ENCODE measurements at regions not wholly inside any gene's neighbourhood (a gene's known extent, or its start where the extent isn't known, plus 50 kb on each side); places are given as distances from the start of the nearest gene placed in this dataset.

DNA sequence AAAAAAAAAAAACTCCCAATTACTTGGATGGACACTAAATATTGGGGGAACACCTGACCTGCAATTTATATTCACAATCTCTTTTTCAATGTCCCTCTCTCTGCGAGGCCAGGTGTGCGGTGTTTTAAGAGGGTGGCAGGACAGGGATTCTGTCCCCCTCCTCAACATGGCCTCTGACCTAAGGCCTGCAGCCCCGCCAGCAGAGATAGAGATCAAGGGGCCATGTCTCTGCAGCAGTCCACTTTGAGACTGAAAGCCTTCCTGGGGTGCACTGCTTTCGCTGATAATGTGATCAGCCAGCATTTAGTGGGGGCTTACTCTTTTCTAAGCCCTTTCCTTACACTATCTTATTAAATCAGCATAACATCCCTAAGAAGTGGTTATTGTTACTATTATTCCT is 419.9 kb downstream of the OCA2 start:
- H3K4me3 Mint-ChIP-seq: no peak overlapping the region
- H3K36me3 ChIP-seq (ENCODE audit: control insufficient read depth, insufficient read depth, low read length): no peaks in the 10 kb centered on the region
- H3K4me3 ChIP-seq (ENCODE audit: low read depth, low read length): no peak overlapping the region
- H3K9me3 Mint-ChIP-seq: peaks cover 0 to 7% (median 0%) of the 10 kb centered on the region in 7 donors
- no peak for ATAC-seq (ENCODE audit: low read depth in 2 of 2)
- no peak overlapping the region for H3K27ac Mint-ChIP-seq
- no peaks in the 10 kb centered on the region for H3K36me3 Mint-ChIP-seq
- H3K4me1 ChIP-seq (ENCODE audit: control insufficient read depth, insufficient read depth, low read length, poor library complexity, severe bottlenecking): no peaks in the 10 kb centered on the region
- H3K9me3 ChIP-seq (ENCODE audit: control insufficient read depth in 2 of 2, low read length in 2 of 2): no peaks in the 10 kb centered on the region
- no peak for DNase-seq
- no peaks in the 10 kb centered on the region for H3K27me3 Mint-ChIP-seq
- H3K4me1 Mint-ChIP-seq: no peaks in the 10 kb centered on the region
- H3K27me3 ChIP-seq (ENCODE audit: control insufficient read depth, insufficient read depth, low read length): no peaks in the 10 kb centered on the region
- no peak overlapping the region for H3K27ac ChIP-seq (ENCODE audit: insufficient read depth, low read length, poor library complexity, severe bottlenecking)

GRCh38 chr15:27677951-27678350 is 421.2 kb downstream of the OCA2 start:
- peaks cover 0 to 8% (median 0%) of the 10 kb centered on the region in 7 donors for H3K9me3 Mint-ChIP-seq
- no peak for ATAC-seq (ENCODE audit: low read depth in 2 of 2)

GRCh38 chr15:27676647-27677046 is 422.5 kb downstream of the OCA2 start:
- Mint-ChIP-seq H3K9me3 (peaks cover 0 to 11% (median 0%) of the 10 kb centered on the region in 7 donors), H3K4me1 (no peaks in the 10 kb centered on the region), H3K27ac (no peak overlapping the region), H3K27me3 (no peaks in the 10 kb centered on the region), H3K4me3 (no peak overlapping the region), H3K36me3 (no peaks in the 10 kb centered on the region)
- H3K9me3 ChIP-seq (ENCODE audit: control insufficient read depth in 2 of 2, low read length in 2 of 2): no peaks in the 10 kb centered on the region
- no peak overlapping the region for H3K4me3 ChIP-seq (ENCODE audit: low read depth, low read length)
- no peak overlapping the region for H3K27ac ChIP-seq (ENCODE audit: insufficient read depth, low read length, poor library complexity, severe bottlenecking)
- H3K36me3 ChIP-seq (ENCODE audit: control insufficient read depth, insufficient read depth, low read length): no peaks in the 10 kb centered on the region
- ATAC-seq (ENCODE audit: low read depth in 2 of 2) (no peak), DNase-seq (no peak)
- no peaks in the 10 kb centered on the region for H3K27me3 ChIP-seq (ENCODE audit: control insufficient read depth, insufficient read depth, low read length)
- no peaks in the 10 kb centered on the region for H3K4me1 ChIP-seq (ENCODE audit: control insufficient read depth, insufficient read depth, low read length, poor library complexity, severe bottlenecking)

More at GRCh38 chr15:27677951-27678350, 421.2 kb downstream of the OCA2 start:
- H3K4me3 Mint-ChIP-seq: no peak overlapping the region
- Histone ChIP-seq H3K4me1 (ENCODE audit: control insufficient read depth, insufficient read depth, low read length, poor library complexity, severe bottlenecking) (no peaks in the 10 kb centered on the region), H3K27me3 (ENCODE audit: control insufficient read depth, insufficient read depth, low read length) (no peaks in the 10 kb centered on the region), H3K36me3 (ENCODE audit: control insufficient read depth, insufficient read depth, low read length) (no peaks in the 10 kb centered on the region), H3K27ac (ENCODE audit: insufficient read depth, low read length, poor library complexity, severe bottlenecking) (no peak overlapping the region), H3K4me3 (ENCODE audit: low read depth, low read length) (no peak overlapping the region), H3K9me3 (ENCODE audit: control insufficient read depth in 2 of 2, low read length in 2 of 2) (no peaks in the 10 kb centered on the region)
- no peaks in the 10 kb centered on the region for H3K27me3 Mint-ChIP-seq
- DNase-seq: no peak
- no peak overlapping the region for H3K27ac Mint-ChIP-seq
- no peaks in the 10 kb centered on the region for H3K4me1 Mint-ChIP-seq
- H3K36me3 Mint-ChIP-seq: no peaks in the 10 kb centered on the region

GRCh38 chr15:27675571-27675970 is 423.5 kb downstream of the OCA2 start:
- H3K4me3 Mint-ChIP-seq: no peak overlapping the region
- H3K9me3 ChIP-seq (ENCODE audit: control insufficient read depth in 2 of 2, low read length in 2 of 2): no peaks in the 10 kb centered on the region
- no peaks in the 10 kb centered on the region for H3K27me3 Mint-ChIP-seq
- H3K4me3 ChIP-seq (ENCODE audit: low read depth, low read length): no peak overlapping the region
- H3K9me3 Mint-ChIP-seq: peaks cover 0 to 11% (median 2%) of the 10 kb centered on the region in 7 donors
- H3K36me3 ChIP-seq (ENCODE audit: control insufficient read depth, insufficient read depth, low read length): no peaks in the 10 kb centered on the region
- H3K27me3 ChIP-seq (ENCODE audit: control insufficient read depth, insufficient read depth, low read length): no peaks in the 10 kb centered on the region
- DNase-seq: no peak
- no peaks in the 10 kb centered on the region for H3K4me1 ChIP-seq (ENCODE audit: control insufficient read depth, insufficient read depth, low read length, poor library complexity, severe bottlenecking)
- no peaks in the 10 kb centered on the region for H3K36me3 Mint-ChIP-seq
- H3K27ac Mint-ChIP-seq: no peak overlapping the region
- no peak for ATAC-seq (ENCODE audit: low read depth in 2 of 2)
- H3K4me1 Mint-ChIP-seq: no peaks in the 10 kb centered on the region
- H3K27ac ChIP-seq (ENCODE audit: insufficient read depth, low read length, poor library complexity, severe bottlenecking): no peak overlapping the region

DNA sequence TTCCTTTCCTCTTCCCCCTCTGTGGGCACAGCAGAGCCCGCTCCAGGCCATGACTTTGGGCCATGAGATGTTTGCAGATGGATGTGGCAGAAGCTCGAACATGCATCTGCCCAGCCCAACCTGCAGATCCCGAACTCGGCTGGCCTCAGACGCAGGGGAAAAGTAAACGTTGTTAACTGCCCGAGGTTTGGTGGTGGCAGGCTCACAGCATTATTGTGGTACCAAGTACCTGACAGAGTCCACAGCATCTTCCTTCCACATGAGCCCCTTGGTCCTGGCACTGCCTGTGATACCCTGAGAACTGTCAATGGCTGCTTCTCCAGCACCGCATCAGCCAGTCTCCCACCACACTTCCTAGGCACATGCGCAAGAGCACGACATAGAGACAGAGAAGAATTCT is 424.3 kb downstream of the OCA2 start:
- Mint-ChIP-seq H3K9me3 (peaks cover 0 to 11% (median 2%) of the 10 kb centered on the region in 7 donors), H3K4me3 (no peak overlapping the region), H3K36me3 (no peaks in the 10 kb centered on the region), H3K27ac (no peak overlapping the region), H3K4me1 (no peaks in the 10 kb centered on the region), H3K27me3 (no peaks in the 10 kb centered on the region)
- no peak overlapping the region for H3K27ac ChIP-seq (ENCODE audit: insufficient read depth, low read length, poor library complexity, severe bottlenecking)
- no peaks in the 10 kb centered on the region for H3K4me1 ChIP-seq (ENCODE audit: control insufficient read depth, insufficient read depth, low read length, poor library complexity, severe bottlenecking)
- ATAC-seq (ENCODE audit: low read depth in 2 of 2) (no peak), DNase-seq (no peak)
- H3K27me3 ChIP-seq (ENCODE audit: control insufficient read depth, insufficient read depth, low read length): no peaks in the 10 kb centered on the region
- H3K4me3 ChIP-seq (ENCODE audit: low read depth, low read length): no peak overlapping the region
- no peaks in the 10 kb centered on the region for H3K36me3 ChIP-seq (ENCODE audit: control insufficient read depth, insufficient read depth, low read length)
- H3K9me3 ChIP-seq (ENCODE audit: control insufficient read depth in 2 of 2, low read length in 2 of 2): peaks cover 0 to 2% of the 10 kb centered on the region in 2 experiments

DNA sequence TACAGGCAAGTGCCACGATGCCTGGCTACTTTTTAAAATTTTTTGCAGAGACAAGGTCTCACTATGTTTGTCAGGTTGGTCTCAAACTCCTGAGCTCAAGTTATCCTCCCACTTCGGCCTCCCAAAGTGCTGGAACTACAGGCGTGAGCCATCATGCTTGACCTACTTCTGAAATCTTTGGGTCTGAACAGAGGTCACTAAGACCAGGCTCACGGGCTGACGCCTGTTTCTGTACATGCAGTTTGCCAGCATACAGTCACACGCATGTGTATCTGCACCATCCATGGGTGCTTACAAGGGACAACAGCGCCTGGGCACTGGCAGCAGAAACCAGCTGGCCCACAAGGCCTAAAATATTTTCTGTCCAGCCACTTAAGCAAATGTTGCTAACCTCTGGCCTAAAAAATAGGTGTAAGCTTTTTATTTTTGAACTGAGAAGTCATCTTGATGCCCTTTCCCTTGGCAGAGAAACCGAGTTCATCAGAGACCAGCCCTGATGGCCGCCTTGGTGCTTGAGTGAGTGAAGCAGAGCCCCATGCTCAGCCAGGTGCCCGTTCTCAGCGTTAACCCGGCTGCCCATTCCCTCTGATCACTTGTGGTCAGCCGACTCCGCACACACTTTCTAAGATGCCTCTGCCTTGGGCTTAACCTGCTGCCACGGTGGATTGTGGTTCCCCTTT is 425.2 kb downstream of the OCA2 start:
- no peaks in the 10 kb centered on the region for H3K27me3 ChIP-seq (ENCODE audit: control insufficient read depth, insufficient read depth, low read length)
- Mint-ChIP-seq H3K27me3 (no peaks in the 10 kb centered on the region), H3K4me1 (no peaks in the 10 kb centered on the region), H3K27ac (no peak overlapping the region), H3K9me3 (peaks cover 0 to 11% (median 4%) of the 10 kb centered on the region in 7 donors), H3K36me3 (no peaks in the 10 kb centered on the region), H3K4me3 (no peak overlapping the region)
- peaks cover 0 to 3% of the 10 kb centered on the region in 2 experiments for H3K9me3 ChIP-seq (ENCODE audit: control insufficient read depth in 2 of 2, low read length in 2 of 2)
- no peak for DNase-seq
- H3K27ac ChIP-seq (ENCODE audit: insufficient read depth, low read length, poor library complexity, severe bottlenecking): no peak overlapping the region
- no peak overlapping the region for H3K4me3 ChIP-seq (ENCODE audit: low read depth, low read length)
- no peaks in the 10 kb centered on the region for H3K4me1 ChIP-seq (ENCODE audit: control insufficient read depth, insufficient read depth, low read length, poor library complexity, severe bottlenecking)
- no peaks in the 10 kb centered on the region for H3K36me3 ChIP-seq (ENCODE audit: control insufficient read depth, insufficient read depth, low read length)
- no peak for ATAC-seq (ENCODE audit: low read depth in 2 of 2)

GRCh38 chr15:27672537-27672936 is 426.6 kb downstream of the OCA2 start:
- Mint-ChIP-seq H3K36me3 (no peaks in the 10 kb centered on the region), H3K9me3 (peaks cover 0 to 8% (median 2%) of the 10 kb centered on the region in 7 donors), H3K27me3 (no peaks in the 10 kb centered on the region), H3K4me3 (no peak overlapping the region), H3K4me1 (no peaks in the 10 kb centered on the region), H3K27ac (no peak overlapping the region)
- Histone ChIP-seq H3K9me3 (ENCODE audit: control insufficient read depth in 2 of 2, low read length in 2 of 2) (peaks cover 0 to 3% of the 10 kb centered on the region in 2 experiments), H3K36me3 (ENCODE audit: control insufficient read depth, insufficient read depth, low read length) (no peaks in the 10 kb centered on the region), H3K27ac (ENCODE audit: insufficient read depth, low read length, poor library complexity, severe bottlenecking) (no peak overlapping the region), H3K27me3 (ENCODE audit: control insufficient read depth, insufficient read depth, low read length) (no peaks in the 10 kb centered on the region), H3K4me3 (ENCODE audit: low read depth, low read length) (no peak overlapping the region), H3K4me1 (ENCODE audit: control insufficient read depth, insufficient read depth, low read length, poor library complexity, severe bottlenecking) (no peaks in the 10 kb centered on the region)
- ATAC-seq (ENCODE audit: low read depth in 2 of 2) (no peak), DNase-seq (no peak)

DNA sequence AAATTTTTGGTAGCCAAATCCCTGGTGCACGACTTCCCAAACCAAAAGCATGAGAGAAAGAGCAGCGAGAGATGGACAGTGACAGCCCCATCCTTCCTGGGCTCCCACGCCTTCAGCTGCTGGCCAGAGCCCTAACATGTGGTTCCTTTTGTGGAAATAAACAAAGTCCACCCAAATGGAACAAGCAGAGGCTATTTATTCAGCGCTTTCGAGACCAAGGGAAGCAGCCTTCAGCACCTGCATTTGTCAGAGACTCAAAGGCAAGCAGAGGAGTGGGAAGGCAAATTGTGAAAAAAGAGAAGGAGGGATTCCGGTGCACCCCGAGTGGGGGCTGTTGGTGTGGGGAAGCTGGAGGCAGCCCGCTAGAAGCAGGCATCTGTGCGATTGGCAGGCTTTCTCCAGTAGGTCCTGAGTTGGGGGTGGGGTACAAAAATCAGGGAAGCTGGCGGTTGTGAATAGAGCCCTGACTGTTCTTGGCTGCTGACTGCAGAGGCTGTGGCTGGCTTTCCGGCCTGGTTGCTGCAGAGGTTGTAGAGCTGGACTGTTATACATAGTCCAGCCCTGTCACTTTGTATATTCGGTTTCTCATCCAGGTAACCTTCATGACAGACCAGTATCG is 427.2 kb downstream of the OCA2 start:
- no peaks in the 10 kb centered on the region for H3K36me3 Mint-ChIP-seq

More for the DNA sequence above, 427.2 kb downstream of the OCA2 start:
- no peak overlapping the region for H3K27ac ChIP-seq (ENCODE audit: insufficient read depth, low read length, poor library complexity, severe bottlenecking)
- H3K36me3 ChIP-seq (ENCODE audit: control insufficient read depth, insufficient read depth, low read length): no peaks in the 10 kb centered on the region
- H3K9me3 ChIP-seq (ENCODE audit: control insufficient read depth in 2 of 2, low read length in 2 of 2): peaks cover 0 to 3% of the 10 kb centered on the region in 2 experiments
- H3K4me1 ChIP-seq (ENCODE audit: control insufficient read depth, insufficient read depth, low read length, poor library complexity, severe bottlenecking): no peaks in the 10 kb centered on the region
- Mint-ChIP-seq H3K27me3 (no peaks in the 10 kb centered on the region), H3K9me3 (peaks cover 0 to 8% (median 2%) of the 10 kb centered on the region in 7 donors), H3K27ac (no peak overlapping the region), H3K4me3 (no peak overlapping the region), H3K4me1 (no peaks in the 10 kb centered on the region)
- no peak for ATAC-seq (ENCODE audit: low read depth in 2 of 2)
- no peak overlapping the region for H3K4me3 ChIP-seq (ENCODE audit: low read depth, low read length)
- no peaks in the 10 kb centered on the region for H3K27me3 ChIP-seq (ENCODE audit: control insufficient read depth, insufficient read depth, low read length)
- no peak for DNase-seq

Measured in CD4-positive, CD25-positive, alpha-beta regulatory T cell (primary cell).